HepG2 (cell line): ENCODE measurements at regions not wholly inside any gene's neighbourhood (a gene's known extent, or its start where the extent isn't known, plus 50 kb on each side); places are given as distances from the start of the nearest gene placed in this dataset.

ENCODE experiments used
- MTA3 ChIP-seq: sonication (generic); formaldehyde crosslinking; IDR thresholded peaks from 2 replicates; pipeline ENCODE4 v1.4.0; 2020; ENCODE audit warnings: missing genetic modification reagents
- RFXANK ChIP-seq: IDR thresholded peaks from 2 replicates; pipeline ENCODE4 v1.6.1; 2016
- TAF1 ChIP-seq: sonication (generic); formaldehyde crosslinking; IDR thresholded peaks from 2 replicates; pipeline ENCODE4 v1.4.0; 2020; ENCODE audit warnings: missing genetic modification reagents
- ZNF737 ChIP-seq: sonication (generic); formaldehyde crosslinking; IDR thresholded peaks from 2 replicates; pipeline ENCODE4 v1.5.0; 2020; ENCODE audit warnings: missing genetic modification reagents, mild to moderate bottlenecking, borderline replicate concordance

GRCh38 chr10:79003183-79004100 is 65.3 kb upstream of the ZMIZ1 start:
- TF ChIP-seq ZNF737 (no peak), MTA3 (CRISPR knock-in tag) (no peak), TAF1 (CRISPR knock-in tag) (no peak), RFXANK (CRISPR knock-in tag) (no peak)
